Peyer's patch (tissue), 4 donors: ENCODE measurements at regions not wholly inside any gene's neighbourhood (a gene's known extent, or its start where the extent isn't known, plus 50 kb on each side); places are given as distances from the start of the nearest gene placed in this dataset.

Experiments used
- POLR2A ChIP-seq, 2 donors: fragments of 450-650 bp; IDR thresholded peaks; one replicate each; pipeline ENCODE4 v1.5.1; 2017; ENCODE audit warnings: antibody characterized with exemption in 2 of 2, mild to moderate bottlenecking in 2 of 2, moderate library complexity in 2 of 2
- TF ChIP-seq, protein P1 (sequence below), 6 experiments: fragments of 450-650 bp in 4 of 6; fragments of 200-600 bp in 2 of 6; sonication (generic) in 1 of 6; IDR thresholded peaks; one replicate each; pipeline ENCODE4 v1.5.1; 2017 to 2019; ENCODE audit warnings: antibody characterized with exemption in 6 of 6, mild to moderate bottlenecking in 3 of 6, moderate library complexity in 1 of 6

DNA sequence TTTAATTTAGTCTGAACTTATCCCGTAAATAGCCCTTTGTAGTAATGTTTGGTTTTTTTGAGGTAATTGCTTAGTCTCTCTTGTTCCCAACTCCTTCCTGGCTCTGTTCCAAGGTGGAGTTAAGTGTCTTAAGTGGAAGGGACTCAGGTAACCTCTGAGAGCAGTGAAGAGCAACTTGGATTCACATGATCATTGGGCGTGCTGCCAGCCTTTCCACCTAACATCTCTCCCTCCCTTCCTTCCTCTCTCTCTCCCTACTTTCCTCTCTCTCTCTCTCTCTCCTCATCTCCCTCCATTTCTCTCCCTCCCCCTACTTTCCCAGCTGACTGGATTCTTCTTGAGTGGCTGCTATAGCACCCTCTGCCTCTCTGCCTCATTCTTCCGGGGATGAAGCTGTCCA lies 232.9 kb upstream of the SASH1 start:
- TF ChIP-seq POLR2A (IDR thresholded peaks at IDR 0.05) = no peak
- TF ChIP-seq, protein P1, sequence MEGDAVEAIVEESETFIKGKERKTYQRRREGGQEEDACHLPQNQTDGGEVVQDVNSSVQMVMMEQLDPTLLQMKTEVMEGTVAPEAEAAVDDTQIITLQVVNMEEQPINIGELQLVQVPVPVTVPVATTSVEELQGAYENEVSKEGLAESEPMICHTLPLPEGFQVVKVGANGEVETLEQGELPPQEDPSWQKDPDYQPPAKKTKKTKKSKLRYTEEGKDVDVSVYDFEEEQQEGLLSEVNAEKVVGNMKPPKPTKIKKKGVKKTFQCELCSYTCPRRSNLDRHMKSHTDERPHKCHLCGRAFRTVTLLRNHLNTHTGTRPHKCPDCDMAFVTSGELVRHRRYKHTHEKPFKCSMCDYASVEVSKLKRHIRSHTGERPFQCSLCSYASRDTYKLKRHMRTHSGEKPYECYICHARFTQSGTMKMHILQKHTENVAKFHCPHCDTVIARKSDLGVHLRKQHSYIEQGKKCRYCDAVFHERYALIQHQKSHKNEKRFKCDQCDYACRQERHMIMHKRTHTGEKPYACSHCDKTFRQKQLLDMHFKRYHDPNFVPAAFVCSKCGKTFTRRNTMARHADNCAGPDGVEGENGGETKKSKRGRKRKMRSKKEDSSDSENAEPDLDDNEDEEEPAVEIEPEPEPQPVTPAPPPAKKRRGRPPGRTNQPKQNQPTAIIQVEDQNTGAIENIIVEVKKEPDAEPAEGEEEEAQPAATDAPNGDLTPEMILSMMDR (IDR thresholded peaks at IDR 0.05) = no peak
